NCI-H1048 (cell line): ENCODE measurements at regions not wholly inside any gene's neighbourhood (a gene's known extent, or its start where the extent isn't known, plus 50 kb on each side); places are given as distances from the start of the nearest gene placed in this dataset.

ENCODE experiments used
- DNase-seq: peaks from one replicate; lab custom pipeline; 2025; lab: John Stamatoyannopoulos, UW

- peak; percentile 0 for DNase-seq
These were observed 57.3 kb upstream of the TCEAL2 start for GRCh38 chrX:102067966-102068723.

- DNase-seq, result no peak
These were observed 61.9 kb upstream of the TCEAL2 start for GRCh38 chrX:102063445-102064074.

GRCh38 chrX:102044496-102044895, 81.0 kb upstream of the TCEAL2 start:
- DNase-seq, result no peak

GRCh38 chrX:102043380-102043779, 82.1 kb upstream of the TCEAL2 start:
- DNase-seq, result no peak

- no peak for DNase-seq
These were observed 82.8 kb upstream of the TCEAL2 start for GRCh38 chrX:102042372-102043325.

GRCh38 chrX:102029026-102029425, 96.5 kb upstream of the TCEAL2 start:
- no peak for DNase-seq

- no peak for DNase-seq
These were observed 86.4 kb upstream of the ZMAT1 start for GRCh38 chrX:102018208-102018607.

- DNase-seq, result no peak
These were observed 77.1 kb upstream of the ZMAT1 start for GRCh38 chrX:102008901-102009300.

GRCh38 chrX:101999644-102000539, 68.1 kb upstream of the ZMAT1 start:
- no peak for DNase-seq

GRCh38 chrX:101993335-101993734, 61.5 kb upstream of the ZMAT1 start:
- DNase-seq, result no peak

GRCh38 chrX:101986586-101986985, 54.8 kb upstream of the ZMAT1 start:
- no peak for DNase-seq
